Panc1 (cell line): ENCODE measurements at regions not wholly inside any gene's neighbourhood (a gene's known extent, or its start where the extent isn't known, plus 50 kb on each side); places are given as distances from the start of the nearest gene placed in this dataset.

ENCODE experiments used
- ATAC-seq: fragments of 200-7000 bp; cut with Tn5 transposase; 2 replicates; pipeline ENCODE4 v1.9.1; 2020; ENCODE audit warnings: mild to moderate bottlenecking, moderate library complexity
- BruUV-seq: library from RNA; stranded (reverse); fragments of 400-500 nt; replicated peaks from 2 replicates; lab custom pipeline; 2021; lab: Mats Ljungman, UMichigan
- CTCF ChIA-PET: fragments of 300-600 bp; sonication (Branson Sonifier 250); formaldehyde crosslinking; loops from one replicate; lab custom pipeline; 2022; ENCODE audit warnings: antibody characterized with exemption; lab: Charles Lee
- POLR2A ChIA-PET: fragments of 300-600 bp; sonication (Branson Sonifier 250); formaldehyde crosslinking; loops from one replicate; lab custom pipeline; 2022; ENCODE audit warnings: antibody characterized with exemption; lab: Charles Lee
- DNase-seq: peaks from one replicate; pipeline ENCODE4 v3.0.0-alpha.2; 2010; ENCODE audit warnings: low read depth, low spot score
- H3K27ac ChIP-seq: 2 replicates; pipeline ENCODE4 v1.5.1; 2011; ENCODE audit warnings: mild to moderate bottlenecking, low read length, inconsistent platforms
- H3K27me3 ChIP-seq: fragments of 200-500 bp; sonication (Bioruptor generic); 2 replicates; pipeline ENCODE4 v1.6.0; 2014; ENCODE audit warnings: low read length, inconsistent platforms; ENCODE audit not compliant: control insufficient read depth, insufficient read depth
- H3K36me3 ChIP-seq: fragments of 200-500 bp; sonication (Bioruptor generic); 2 replicates; pipeline ENCODE4 v1.5.1; 2014; ENCODE audit warnings: inconsistent platforms, mild to moderate bottlenecking, low read length, moderate library complexity; ENCODE audit not compliant: control insufficient read depth, insufficient read depth
- H3K4me1 ChIP-seq: 2 replicates; pipeline ENCODE4 v1.5.1; 2011; ENCODE audit warnings: inconsistent platforms, mild to moderate bottlenecking, low read length, moderate library complexity; ENCODE audit not compliant: control insufficient read depth, insufficient read depth
- H3K4me3 ChIP-seq, 2 experiments: 2 replicates each; pipeline ENCODE4 v1.5.1; 2011 to 2012; ENCODE audit warnings: low read depth in 2 of 2, low read length in 2 of 2, mild to moderate bottlenecking in 2 of 2, inconsistent platforms in 1 of 2, moderate library complexity in 1 of 2
- H3K9me3 ChIP-seq: fragments of 200-500 bp; sonication (Bioruptor generic); 2 replicates; pipeline ENCODE4 v1.5.1; 2014; ENCODE audit warnings: low read depth, mild to moderate bottlenecking, inconsistent platforms, low read length, moderate library complexity; ENCODE audit not compliant: control insufficient read depth, insufficient read depth
- POLR2AphosphoS5 ChIP-seq: IDR thresholded peaks from 2 replicates; pipeline ENCODE4 v1.6.1; 2012; ENCODE audit warnings: mild to moderate bottlenecking, low read depth, low read length, moderate library complexity
- SIN3A ChIP-seq: IDR thresholded peaks from 2 replicates; pipeline ENCODE4 v1.6.1; 2012; ENCODE audit warnings: low read depth, mild to moderate bottlenecking, low read length, moderate library complexity, borderline replicate concordance; ENCODE audit not compliant: insufficient read depth
- TCF7L2 ChIP-seq: IDR thresholded peaks from 2 replicates; pipeline ENCODE4 v1.6.1; 2011; ENCODE audit warnings: mild to moderate bottlenecking, low read depth, low read length, inconsistent platforms
- in situ Hi-C: cut with HindIII; loops from 2 replicates; pipeline ENCODE4 v1.10.0; 2016; ENCODE audit warnings: low sequenced_read_pairs, low pct_unique_long_range_greater_than_20kb
- intact Hi-C: fragments of 100-400 bp; cut with micrococcal nuclease; formaldehyde crosslinking; loops from one replicate; pipeline ENCODE4 v1.10.0; 2022; ENCODE audit not compliant: unreplicated experiment
- TF ChIP-seq, protein P1 (sequence below), 2 experiments: IDR thresholded peaks; 2 replicates each; pipeline ENCODE4 v1.6.1; 2011 to 2012; ENCODE audit warnings: low read depth in 2 of 2, control low read depth in 1 of 2, low read length in 1 of 2, mild to moderate bottlenecking in 1 of 2, moderate library complexity in 1 of 2; ENCODE audit not compliant: insufficient read depth in 1 of 2
- TF ChIP-seq, protein P2 (sequence below): fragments of 450-650 bp; IDR thresholded peaks from 2 replicates; pipeline ENCODE4 v1.5.1; 2017; ENCODE audit warnings: mild to moderate bottlenecking

DNA sequence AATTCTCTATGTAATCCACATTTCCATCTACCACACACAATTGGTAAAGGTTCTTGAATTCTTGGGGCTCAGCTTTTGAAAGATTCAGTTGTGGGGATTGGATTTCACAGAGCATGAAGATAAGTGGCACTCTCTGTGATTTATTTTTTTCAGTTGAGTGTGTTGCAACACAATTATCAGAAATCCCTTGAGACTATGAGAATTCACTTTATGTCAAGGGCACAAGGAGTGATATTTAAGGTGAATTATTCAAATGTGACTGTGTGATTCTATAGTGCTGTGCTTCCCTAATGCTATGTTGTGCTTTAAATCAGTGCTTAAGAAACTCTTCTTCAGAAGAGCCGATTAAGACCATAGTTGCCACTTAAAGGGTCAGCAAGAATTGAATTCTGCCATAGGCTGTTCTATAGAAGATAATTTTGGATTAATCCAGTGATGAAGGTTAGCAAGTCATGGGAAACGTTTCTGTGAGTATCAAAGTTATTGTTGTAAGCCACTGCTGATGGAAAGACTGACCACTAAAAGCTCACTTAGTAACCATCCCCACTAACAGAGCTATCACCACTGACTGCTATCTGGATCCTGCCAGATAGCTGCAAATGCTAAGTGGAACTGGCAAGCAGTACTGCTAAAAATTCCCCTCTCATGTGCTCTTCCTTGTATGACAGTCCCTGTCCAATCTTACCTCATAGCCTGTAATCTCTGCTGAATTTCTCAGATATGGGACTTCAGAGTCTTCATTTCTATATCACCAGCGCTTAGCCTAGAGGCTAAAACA is 134.0 kb upstream of the SEMA3D start:
- H3K9me3 ChIP-seq, result no peaks in the 10 kb centered on the region
- H3K27ac ChIP-seq, result no peak overlapping the region
- in situ Hi-C loops (no loop called here), intact Hi-C loops (no loop called here)
- ChIA-PET POLR2A (no interaction called here), CTCF (no interaction called here)
- no peak for DNase-seq
- TF ChIP-seq SIN3A (no peak), TCF7L2 (no peak), POLR2AphosphoS5 (no peak)
- TF ChIP-seq, protein P1, sequence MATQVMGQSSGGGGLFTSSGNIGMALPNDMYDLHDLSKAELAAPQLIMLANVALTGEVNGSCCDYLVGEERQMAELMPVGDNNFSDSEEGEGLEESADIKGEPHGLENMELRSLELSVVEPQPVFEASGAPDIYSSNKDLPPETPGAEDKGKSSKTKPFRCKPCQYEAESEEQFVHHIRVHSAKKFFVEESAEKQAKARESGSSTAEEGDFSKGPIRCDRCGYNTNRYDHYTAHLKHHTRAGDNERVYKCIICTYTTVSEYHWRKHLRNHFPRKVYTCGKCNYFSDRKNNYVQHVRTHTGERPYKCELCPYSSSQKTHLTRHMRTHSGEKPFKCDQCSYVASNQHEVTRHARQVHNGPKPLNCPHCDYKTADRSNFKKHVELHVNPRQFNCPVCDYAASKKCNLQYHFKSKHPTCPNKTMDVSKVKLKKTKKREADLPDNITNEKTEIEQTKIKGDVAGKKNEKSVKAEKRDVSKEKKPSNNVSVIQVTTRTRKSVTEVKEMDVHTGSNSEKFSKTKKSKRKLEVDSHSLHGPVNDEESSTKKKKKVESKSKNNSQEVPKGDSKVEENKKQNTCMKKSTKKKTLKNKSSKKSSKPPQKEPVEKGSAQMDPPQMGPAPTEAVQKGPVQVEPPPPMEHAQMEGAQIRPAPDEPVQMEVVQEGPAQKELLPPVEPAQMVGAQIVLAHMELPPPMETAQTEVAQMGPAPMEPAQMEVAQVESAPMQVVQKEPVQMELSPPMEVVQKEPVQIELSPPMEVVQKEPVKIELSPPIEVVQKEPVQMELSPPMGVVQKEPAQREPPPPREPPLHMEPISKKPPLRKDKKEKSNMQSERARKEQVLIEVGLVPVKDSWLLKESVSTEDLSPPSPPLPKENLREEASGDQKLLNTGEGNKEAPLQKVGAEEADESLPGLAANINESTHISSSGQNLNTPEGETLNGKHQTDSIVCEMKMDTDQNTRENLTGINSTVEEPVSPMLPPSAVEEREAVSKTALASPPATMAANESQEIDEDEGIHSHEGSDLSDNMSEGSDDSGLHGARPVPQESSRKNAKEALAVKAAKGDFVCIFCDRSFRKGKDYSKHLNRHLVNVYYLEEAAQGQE (IDR thresholded peaks at IDR 0.05; ENCODE audit: insufficient read depth in 1 of 2, low read depth in 2 of 2, low read length in 1 of 2), result no peak
- TF ChIP-seq, protein P2, sequence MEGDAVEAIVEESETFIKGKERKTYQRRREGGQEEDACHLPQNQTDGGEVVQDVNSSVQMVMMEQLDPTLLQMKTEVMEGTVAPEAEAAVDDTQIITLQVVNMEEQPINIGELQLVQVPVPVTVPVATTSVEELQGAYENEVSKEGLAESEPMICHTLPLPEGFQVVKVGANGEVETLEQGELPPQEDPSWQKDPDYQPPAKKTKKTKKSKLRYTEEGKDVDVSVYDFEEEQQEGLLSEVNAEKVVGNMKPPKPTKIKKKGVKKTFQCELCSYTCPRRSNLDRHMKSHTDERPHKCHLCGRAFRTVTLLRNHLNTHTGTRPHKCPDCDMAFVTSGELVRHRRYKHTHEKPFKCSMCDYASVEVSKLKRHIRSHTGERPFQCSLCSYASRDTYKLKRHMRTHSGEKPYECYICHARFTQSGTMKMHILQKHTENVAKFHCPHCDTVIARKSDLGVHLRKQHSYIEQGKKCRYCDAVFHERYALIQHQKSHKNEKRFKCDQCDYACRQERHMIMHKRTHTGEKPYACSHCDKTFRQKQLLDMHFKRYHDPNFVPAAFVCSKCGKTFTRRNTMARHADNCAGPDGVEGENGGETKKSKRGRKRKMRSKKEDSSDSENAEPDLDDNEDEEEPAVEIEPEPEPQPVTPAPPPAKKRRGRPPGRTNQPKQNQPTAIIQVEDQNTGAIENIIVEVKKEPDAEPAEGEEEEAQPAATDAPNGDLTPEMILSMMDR, result no peak
- no peaks in the 10 kb centered on the region for H3K27me3 ChIP-seq
- H3K4me3 ChIP-seq, result no peak overlapping the region
- no peaks in the 10 kb centered on the region for H3K4me1 ChIP-seq
- no TSS peak for BruUV-seq
- no peak for ATAC-seq
- no peaks in the 10 kb centered on the region for H3K36me3 ChIP-seq

DNA sequence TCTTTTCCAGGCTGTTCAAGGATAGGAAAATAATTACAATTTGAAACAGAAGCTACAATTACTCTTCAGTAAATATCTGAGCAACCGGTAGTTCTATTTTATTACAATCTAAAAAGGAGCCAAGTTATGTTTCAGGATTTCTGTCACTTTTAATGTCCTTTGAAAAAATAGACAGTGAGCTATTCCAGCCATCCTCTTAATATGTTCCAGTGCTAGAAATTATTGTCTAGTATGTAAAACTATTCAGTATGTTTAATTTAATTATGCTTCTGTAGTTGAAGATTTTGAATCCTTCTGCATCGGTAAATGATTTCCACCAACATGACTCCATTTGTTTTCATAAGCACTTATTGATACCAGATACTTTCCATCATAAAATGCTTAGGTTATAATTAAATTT is 129.6 kb upstream of the SEMA3D start:
- no TSS peak for BruUV-seq
- intact Hi-C loops (no loop called here), in situ Hi-C loops (no loop called here)
- Histone ChIP-seq H3K4me3 (no peak overlapping the region), H3K27me3 (no peaks in the 10 kb centered on the region), H3K4me1 (no peaks in the 10 kb centered on the region), H3K36me3 (no peaks in the 10 kb centered on the region), H3K27ac (no peak overlapping the region), H3K9me3 (no peaks in the 10 kb centered on the region)
- ChIA-PET POLR2A (no interaction called here), CTCF (no interaction called here)
- TF ChIP-seq, protein P2, result no peak
- TF ChIP-seq POLR2AphosphoS5 (no peak), SIN3A (no peak), TCF7L2 (no peak)
- TF ChIP-seq, protein P1 (IDR thresholded peaks at IDR 0.05; ENCODE audit: insufficient read depth in 1 of 2, low read depth in 2 of 2, low read length in 1 of 2), result no peak
- DNase-seq (no peak), ATAC-seq (no peak)
